Stimulated activated CD4-positive, alpha-beta T cell treated with anti-CD3 and anti-CD28 coated beads, Interleukin-12 subunit alpha, Interleukin-12 subunit beta, amount 100 ng/mL, for 4 hours (primary cell): ENCODE measurements at regions not wholly inside any gene's neighbourhood (a gene's known extent, or its start where the extent isn't known, plus 50 kb on each side); places are given as distances from the start of the nearest gene placed in this dataset.

Source experiments
- DNase-seq: peaks from one replicate; pipeline ENCODE4 v3.0.0-alpha.2; 2020

DNA sequence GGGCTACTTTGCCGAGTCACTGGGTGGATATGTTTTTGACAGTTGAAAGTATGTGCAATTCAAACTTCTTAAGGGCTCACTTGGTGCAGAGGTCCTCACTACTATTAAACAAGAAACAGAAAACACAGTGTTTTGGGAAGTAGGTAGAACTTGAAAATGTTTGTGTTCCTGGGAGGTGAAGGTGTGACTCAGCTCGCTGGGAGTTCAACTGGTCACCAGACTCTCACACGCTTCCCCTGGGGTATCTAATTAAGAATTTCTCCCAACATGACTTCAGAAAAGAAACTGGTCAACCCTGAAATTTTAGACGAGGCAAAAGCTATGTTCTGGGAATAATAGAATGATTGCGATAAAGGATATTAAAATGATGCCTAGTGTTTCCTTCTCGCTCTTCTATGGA is 1039.8 kb upstream of the SEMA6D start:
- DNase-seq, result no peak

GRCh38 chr15:46681901-46682300 is 1035.4 kb upstream of the SEMA6D start:
- DNase-seq, result no peak

- DNase-seq, result no peak
Measured at GRCh38 chr15:46682969-46683791, 1034.1 kb upstream of the SEMA6D start.

GRCh38 chr15:46685096-46685495 is 1032.2 kb upstream of the SEMA6D start:
- DNase-seq, result no peak

- DNase-seq, result no peak
Measured at GRCh38 chr15:46685681-46686080, 1031.6 kb upstream of the SEMA6D start.

DNA sequence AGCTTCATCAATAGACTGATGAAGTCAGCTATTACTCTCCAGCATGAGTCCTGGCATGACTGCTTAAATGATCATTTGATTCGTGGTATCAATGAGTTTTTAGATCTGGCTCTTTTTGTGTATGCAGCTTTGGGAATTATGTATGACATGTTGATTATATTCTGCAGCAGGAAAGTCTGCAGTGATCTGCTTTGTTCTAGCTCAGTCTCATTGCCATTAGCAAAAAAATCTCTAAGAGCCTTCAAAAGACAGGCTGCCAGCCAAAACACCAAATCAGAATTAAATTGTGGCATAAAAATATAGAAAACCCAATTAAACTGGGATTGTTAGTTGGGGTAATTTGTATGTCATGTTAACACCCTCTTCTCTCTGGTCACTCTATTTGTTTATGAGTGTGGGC is 1021.0 kb upstream of the SEMA6D start:
- no peak for DNase-seq

GRCh38 chr15:46701346-46701745 is 1016.0 kb upstream of the SEMA6D start:
- DNase-seq, result no peak

- DNase-seq, result no peak
Measured at GRCh38 chr15:46701896-46702295, 1015.4 kb upstream of the SEMA6D start.

DNA sequence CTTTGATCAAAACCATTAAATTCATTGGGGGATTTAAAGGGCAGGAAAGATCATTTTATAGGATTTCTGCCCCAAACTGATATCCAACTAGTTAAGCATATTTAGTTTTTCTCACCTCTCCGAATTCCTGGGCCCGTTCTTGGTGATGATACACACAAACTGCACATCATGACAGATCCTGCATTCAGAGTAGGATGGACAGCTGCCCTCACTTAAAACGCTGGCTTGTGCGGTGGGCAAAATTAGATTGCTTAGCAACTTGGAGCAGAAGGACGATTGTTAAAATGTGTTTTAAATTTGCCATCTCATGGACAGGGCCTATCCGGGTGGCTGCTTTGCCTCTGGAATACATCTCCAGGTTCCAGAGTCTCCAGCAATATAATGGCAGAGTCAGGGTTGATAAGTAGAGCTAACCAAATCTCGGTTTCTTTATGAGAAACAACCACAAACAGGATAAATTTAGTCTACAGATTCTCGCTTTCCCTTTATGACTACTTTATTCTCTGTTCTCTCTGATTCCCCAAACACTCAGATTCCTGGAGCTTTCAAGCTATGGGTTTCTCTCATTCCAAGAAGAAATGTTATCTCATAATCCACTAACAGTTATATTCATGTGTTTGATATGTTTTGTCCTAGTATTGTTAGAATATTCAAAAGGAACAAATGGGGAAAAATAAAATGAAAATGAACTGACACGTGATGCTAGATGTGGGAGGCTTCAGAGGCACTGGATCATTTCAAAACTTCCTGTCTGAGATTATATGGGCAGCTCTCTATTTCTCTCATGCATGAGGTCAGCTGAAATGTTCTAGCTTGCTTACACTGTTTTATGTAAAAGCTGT is 1014.1 kb upstream of the SEMA6D start:
- DNase-seq, result no peak

DNA sequence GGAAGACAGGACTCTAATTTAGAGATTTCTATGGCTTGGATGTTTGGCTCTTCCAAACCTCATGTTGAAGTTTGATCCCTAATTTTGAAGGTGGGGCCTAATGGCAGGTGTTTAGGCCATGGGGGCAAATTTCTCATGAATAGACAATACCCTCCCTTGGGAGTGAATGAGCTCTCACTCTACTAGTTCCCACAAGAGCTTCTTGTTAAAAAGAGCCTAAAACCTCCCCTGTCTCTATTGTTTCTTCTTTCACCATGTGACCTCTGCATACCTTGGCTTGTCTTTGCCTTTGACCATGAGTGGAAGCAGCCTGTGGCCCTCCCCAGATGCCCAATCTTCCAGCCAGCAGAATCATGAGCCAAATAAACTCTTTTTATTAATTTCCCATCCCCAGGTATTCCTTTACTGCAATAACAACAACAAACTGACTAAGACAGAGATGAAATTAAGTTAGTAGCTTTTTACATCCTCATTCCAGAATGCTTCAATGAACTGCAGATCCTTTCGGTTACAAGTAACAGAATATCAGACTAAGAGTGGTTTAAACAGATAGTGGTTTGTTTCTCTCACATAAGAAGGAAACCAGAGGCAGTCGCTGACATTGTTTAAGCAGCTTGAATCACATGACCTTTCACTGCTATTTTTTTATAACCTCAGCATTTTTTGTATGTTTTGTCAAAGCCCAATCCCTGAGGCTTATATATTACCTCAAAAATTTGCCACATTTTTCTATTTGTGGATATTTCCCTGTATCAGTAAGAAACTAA is 1013.3 kb upstream of the SEMA6D start:
- DNase-seq, result no peak

- DNase-seq, result no peak
Measured at GRCh38 chr15:46707452-46707851, 1009.9 kb upstream of the SEMA6D start.

- DNase-seq, result no peak
Measured at GRCh38 chr15:46708226-46708625, 1009.1 kb upstream of the SEMA6D start.

- no peak for DNase-seq
Measured at GRCh38 chr15:46709460-46710083, 1007.7 kb upstream of the SEMA6D start.

- no peak for DNase-seq
Measured at GRCh38 chr15:46710401-46710960, 1006.8 kb upstream of the SEMA6D start.

- no peak for DNase-seq
Measured at GRCh38 chr15:46713045-46713444, 1004.3 kb upstream of the SEMA6D start.

DNA sequence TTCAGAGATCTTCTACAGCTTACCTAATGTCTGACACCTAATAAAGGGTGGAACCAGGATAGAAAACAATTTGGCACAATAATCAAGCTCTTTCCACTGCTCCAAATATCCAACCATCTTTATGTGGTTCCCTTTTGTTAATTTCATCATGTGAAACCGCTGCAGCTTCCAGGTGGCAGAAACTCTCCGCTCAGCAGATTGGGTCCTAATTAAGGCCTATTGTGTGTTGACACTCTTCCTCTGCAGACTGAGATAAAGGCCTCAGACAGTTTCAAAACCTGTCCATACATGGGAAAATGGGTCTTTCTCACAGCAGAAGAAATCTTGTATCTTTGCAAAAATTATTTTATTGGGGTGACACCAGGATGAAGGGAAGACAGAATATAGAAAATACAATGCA is 1002.4 kb upstream of the SEMA6D start:
- no peak for DNase-seq

GRCh38 chr15:46723308-46723707 is 994.0 kb upstream of the SEMA6D start:
- no peak for DNase-seq

GRCh38 chr15:46732060-46732459 is 985.2 kb upstream of the SEMA6D start:
- no peak for DNase-seq

- no peak for DNase-seq
Measured at GRCh38 chr15:46735115-46735514, 982.2 kb upstream of the SEMA6D start.

DNA sequence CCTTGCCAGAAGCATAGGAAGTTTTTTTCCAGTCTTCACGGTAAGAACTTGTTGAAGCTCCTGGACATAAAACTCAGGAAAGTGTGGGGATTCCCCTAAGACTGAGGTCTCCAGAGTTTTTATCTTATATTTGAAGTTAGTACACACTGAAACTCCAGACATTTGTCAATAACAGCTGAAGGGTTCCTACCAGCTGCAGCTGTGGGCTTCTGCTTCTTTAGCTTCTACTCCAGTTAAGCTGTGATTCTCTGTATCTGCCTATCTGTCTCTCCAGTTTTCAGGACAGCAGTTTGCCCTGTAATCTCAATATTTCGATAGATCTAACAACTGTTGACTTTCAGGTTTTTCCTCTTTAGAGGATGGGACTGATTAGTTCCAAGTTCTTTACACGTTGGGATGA is 966.0 kb upstream of the SEMA6D start:
- no peak for DNase-seq

GRCh38 chr15:46753946-46754345 is 963.4 kb upstream of the SEMA6D start:
- no peak for DNase-seq

DNA sequence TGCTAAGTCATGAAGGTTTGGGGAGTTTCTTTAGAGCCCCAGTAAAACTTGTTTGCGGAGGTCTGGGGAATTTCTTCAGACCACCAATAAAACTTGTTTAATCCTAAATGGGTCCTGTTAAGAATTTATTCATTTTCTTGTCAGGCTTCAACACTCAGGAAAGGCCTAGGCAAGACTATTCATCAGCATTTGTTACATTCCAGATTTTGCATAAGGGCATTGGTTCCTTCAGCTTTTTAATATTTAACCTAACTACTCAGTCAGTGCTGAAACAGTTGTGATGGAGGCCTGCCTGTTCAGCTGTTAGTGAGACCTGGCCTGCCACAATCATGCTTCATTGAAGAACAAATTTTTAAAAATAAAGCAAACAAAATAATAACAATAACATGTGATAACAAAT is 954.2 kb upstream of the SEMA6D start:
- DNase-seq, result no peak

DNA sequence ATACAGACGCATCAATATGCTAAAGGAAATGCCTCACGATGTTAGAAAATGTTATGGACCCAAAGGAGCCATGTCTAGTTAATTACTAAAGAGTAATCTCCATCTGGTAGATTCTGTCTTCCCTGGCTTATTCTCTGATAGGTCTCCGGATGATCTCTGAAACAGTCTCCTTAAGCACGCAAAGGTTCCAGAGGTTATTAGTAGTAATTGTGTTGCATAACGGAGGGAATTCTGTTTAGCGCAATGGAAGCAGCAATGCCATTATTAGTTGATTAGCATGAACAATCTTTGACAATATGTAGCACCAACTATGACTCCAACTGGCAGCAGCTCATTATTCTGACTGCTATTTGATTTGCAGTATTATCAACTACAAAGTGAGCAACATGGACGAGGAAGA is 952.5 kb upstream of the SEMA6D start:
- DNase-seq, result no peak
